IPS-15b (cell line): ENCODE measurements at regions not wholly inside any gene's neighbourhood (a gene's known extent, or its start where the extent isn't known, plus 50 kb on each side); places are given as distances from the start of the nearest gene placed in this dataset.

Source experiments
- H3K27me3 ChIP-seq: one replicate; pipeline ENCODE4 v1.6.1; 2013; ENCODE audit warnings: low read length; ENCODE audit not compliant: control insufficient read depth, insufficient read depth
- H3K36me3 ChIP-seq: one replicate; pipeline ENCODE4 v1.6.1; 2013; ENCODE audit warnings: low read length; ENCODE audit not compliant: control insufficient read depth, insufficient read depth
- H3K4me1 ChIP-seq: one replicate; pipeline ENCODE4 v1.6.1; 2013; ENCODE audit warnings: mild to moderate bottlenecking, low read length; ENCODE audit not compliant: control insufficient read depth, insufficient read depth
- H3K4me3 ChIP-seq: one replicate; pipeline ENCODE4 v1.5.1; 2013; ENCODE audit warnings: low read depth, low read length
- H3K9ac ChIP-seq: one replicate; pipeline ENCODE4 v1.6.1; 2013; ENCODE audit warnings: low read depth, mild to moderate bottlenecking, low read length
- H3K9me3 ChIP-seq: one replicate; pipeline ENCODE4 v1.6.1; 2013; ENCODE audit warnings: mild to moderate bottlenecking, low read length; ENCODE audit not compliant: control insufficient read depth, insufficient read depth

DNA sequence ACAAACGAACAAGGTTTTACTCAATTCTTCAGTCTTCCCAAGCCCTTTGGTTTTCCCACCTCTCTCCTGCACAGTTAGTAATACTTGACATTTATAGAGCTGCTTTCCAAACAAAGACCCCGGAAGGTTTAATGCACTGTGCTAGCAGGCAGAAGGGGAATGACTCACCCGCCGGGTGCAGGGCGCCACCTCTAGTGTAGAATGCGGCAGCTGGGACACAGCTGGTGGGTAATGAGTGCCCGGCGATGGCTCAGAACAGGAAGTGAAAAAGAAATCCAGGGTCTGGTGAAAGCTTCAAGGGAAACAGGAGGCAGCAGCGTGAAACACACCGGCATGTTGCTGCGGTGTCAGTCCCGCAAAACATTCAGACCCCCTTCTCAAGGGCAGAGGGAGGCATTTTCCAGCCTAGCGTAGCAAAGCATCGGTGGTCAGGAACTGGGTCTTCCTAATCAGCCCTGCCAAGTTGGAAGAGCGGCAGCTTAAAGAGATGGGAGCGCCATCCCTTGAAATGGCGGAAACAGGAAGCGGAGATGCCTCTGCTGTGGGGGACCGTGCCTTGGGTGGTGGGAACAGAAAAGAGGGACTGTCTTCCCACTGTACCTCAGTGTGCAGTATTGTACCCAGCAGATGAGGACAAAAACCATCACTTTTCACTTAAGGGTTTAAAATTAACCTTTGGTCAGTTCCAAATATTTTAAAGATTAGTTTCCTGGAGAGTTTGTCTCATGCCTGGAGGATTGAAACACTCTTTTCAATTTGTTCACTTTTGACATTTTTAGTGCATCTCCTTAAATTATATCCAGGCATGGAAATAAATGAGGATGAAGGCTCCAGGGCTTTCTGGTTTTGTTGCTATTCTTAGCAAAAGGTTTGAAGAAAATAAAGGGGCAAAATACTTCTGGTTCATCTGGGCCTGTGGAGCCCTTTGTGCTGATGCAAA is 160.7 kb upstream of the MCTP2 start:
- H3K4me1 ChIP-seq = no peaks in the 10 kb centered on the region
- no peak overlapping the region for H3K9ac ChIP-seq
- H3K27me3 ChIP-seq = no peaks in the 10 kb centered on the region
- H3K4me3 ChIP-seq = no peak overlapping the region
- no peaks in the 10 kb centered on the region for H3K36me3 ChIP-seq
- no peaks in the 10 kb centered on the region for H3K9me3 ChIP-seq

DNA sequence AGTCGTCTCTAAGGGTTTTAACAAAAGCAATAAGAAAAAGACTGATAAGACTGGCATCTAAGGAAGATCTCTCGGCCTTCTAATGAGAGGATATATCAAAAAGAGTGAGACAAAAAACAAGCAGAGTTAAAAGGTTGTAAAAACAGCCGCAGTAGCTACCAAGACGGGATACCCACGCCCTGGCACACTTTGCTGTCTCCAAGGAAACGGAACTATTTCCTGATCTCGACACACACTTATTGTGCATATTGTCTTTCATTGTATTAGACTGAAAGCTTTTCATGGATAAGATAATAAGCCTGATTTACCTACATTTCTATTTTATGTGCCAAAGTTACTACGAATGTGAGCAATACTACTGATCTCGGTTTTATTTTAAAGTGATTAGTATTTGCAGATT is 161.5 kb upstream of the MCTP2 start:
- no peaks in the 10 kb centered on the region for H3K4me1 ChIP-seq
- H3K27me3 ChIP-seq = no peaks in the 10 kb centered on the region
- H3K4me3 ChIP-seq = no peak overlapping the region
- no peaks in the 10 kb centered on the region for H3K9me3 ChIP-seq
- no peak overlapping the region for H3K9ac ChIP-seq
- H3K36me3 ChIP-seq = no peaks in the 10 kb centered on the region

DNA sequence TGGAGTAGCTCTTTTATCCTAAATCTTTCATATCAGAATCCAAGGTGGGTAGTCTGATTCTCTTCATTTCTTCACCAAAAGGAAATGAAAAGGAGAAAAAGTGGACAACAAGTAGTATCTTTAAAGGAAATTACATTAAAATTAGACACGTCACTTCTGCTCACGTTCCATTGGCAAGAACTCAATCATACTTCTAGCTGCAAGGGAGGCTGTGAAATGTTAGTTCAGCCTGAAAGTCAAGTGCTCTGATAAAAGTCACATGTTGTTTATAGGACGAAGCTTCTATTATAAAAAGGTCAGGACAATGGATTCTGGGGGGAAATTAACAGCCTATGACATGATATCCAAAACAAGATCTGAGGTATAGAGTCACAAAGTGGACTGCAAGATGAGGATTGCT is 164.6 kb upstream of the MCTP2 start:
- Histone ChIP-seq H3K36me3 (no peaks in the 10 kb centered on the region), H3K9ac (no peak overlapping the region), H3K27me3 (no peaks in the 10 kb centered on the region), H3K9me3 (no peaks in the 10 kb centered on the region), H3K4me3 (no peak overlapping the region), H3K4me1 (no peaks in the 10 kb centered on the region)

DNA sequence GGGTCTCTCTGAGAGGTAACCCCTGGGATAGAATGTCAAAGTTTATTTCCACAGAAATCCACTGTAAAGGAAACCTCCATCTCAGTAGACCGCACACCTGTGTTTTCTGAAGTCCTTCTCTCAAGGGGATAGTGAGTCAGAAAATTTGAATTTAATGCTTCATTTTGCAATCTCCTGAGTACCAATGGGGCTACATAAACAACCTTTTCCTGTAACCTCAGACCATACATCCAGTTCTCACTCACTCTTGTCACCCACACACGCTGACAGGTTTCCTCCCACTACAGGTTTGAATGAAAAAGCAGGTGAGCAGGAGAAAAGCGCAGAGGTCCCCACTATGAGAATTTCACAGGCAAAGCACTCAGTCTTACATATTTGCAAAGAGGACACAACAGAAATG is 165.3 kb upstream of the MCTP2 start:
- H3K4me3 ChIP-seq = no peak overlapping the region

DNA sequence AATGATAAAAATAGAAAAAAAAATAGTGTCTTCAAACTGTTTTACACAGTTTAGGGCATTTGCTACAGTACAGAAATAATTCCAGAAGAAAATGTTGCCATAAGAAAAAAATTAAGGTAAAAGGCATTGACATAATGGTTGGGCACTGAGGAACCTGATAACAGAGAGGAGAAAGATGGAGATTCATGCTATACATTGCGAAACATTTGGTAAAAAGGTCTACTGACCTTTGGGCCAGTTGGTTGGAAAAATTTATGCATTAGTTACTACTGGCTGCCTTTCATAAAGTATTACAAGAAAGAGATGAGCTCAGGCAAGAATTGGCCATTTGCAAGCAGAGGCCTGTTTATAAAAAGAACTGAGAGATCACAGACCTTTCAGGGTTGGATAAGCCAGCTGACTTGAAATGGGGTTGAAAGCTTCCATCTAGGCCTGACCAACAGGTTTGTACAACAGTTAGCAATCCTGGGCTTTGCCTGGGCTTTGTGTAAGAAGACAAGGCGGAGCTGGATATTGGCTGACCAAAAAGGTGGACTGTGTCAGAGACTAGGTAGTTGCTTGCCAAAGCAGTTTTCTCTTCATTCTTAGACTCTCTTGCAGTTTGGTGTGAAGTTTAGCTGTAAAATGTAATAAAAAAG is 166.6 kb upstream of the MCTP2 start:
- Histone ChIP-seq H3K4me3 (no peak overlapping the region), H3K4me1 (no peaks in the 10 kb centered on the region), H3K9me3 (no peaks in the 10 kb centered on the region), H3K27me3 (no peaks in the 10 kb centered on the region), H3K9ac (no peak overlapping the region), H3K36me3 (no peaks in the 10 kb centered on the region)

More for the DNA sequence above, 165.3 kb upstream of the MCTP2 start:
- no peaks in the 10 kb centered on the region for H3K9me3 ChIP-seq
- no peaks in the 10 kb centered on the region for H3K4me1 ChIP-seq
- no peaks in the 10 kb centered on the region for H3K27me3 ChIP-seq
- no peak overlapping the region for H3K9ac ChIP-seq
- H3K36me3 ChIP-seq = no peaks in the 10 kb centered on the region

DNA sequence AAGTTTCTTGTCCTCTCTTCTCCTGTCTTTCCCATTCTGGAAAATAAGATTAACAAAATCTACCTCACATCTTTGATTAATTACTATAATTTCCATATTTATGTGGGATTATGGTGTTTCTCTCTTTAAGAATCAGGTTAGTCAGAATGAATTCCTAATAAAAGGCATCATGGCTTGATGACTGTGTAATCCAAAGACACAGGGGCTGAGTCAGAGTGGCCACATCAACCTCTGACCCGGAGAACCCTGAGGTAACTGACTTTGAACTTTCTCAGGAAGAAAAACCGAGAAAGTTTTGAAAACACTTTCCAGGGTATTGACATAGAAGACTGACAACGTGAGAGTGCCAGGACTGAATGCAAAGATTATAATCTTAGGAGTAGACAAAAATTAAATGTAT is 170.3 kb upstream of the MCTP2 start:
- Histone ChIP-seq H3K4me1 (no peaks in the 10 kb centered on the region), H3K27me3 (no peaks in the 10 kb centered on the region), H3K9ac (no peak overlapping the region), H3K36me3 (no peaks in the 10 kb centered on the region), H3K4me3 (no peak overlapping the region), H3K9me3 (no peaks in the 10 kb centered on the region)

DNA sequence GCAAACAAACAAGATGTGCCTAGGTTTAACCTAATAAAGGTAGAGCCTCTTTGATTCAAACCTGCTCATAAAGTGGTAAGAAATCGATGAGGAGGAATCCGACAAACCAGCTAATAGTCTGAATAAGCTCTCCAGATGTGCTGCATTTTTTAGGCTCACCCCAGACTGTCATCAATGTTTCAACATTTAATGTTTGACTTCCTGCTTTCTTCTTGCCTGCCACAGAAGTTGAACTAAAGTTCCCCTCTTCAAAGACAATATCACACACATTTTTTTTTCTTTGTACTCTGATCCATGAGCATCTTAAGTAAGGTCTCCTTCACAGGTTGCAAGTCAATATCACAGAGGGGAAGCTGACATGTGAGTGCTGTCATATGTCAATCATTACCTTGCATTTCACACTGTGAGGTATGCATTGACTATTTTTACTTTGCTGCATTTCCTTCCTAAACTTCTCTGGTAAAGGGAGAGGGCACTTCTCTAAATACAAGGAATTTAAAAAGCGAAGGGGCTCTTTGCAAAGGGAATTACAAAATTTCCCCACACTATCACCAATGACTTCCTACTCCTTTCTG is 172.3 kb upstream of the MCTP2 start:
- H3K9ac ChIP-seq = no peak overlapping the region
- no peak overlapping the region for H3K4me3 ChIP-seq
- H3K9me3 ChIP-seq = no peaks in the 10 kb centered on the region
- no peaks in the 10 kb centered on the region for H3K4me1 ChIP-seq
- H3K27me3 ChIP-seq = no peaks in the 10 kb centered on the region
- H3K36me3 ChIP-seq = no peaks in the 10 kb centered on the region

DNA sequence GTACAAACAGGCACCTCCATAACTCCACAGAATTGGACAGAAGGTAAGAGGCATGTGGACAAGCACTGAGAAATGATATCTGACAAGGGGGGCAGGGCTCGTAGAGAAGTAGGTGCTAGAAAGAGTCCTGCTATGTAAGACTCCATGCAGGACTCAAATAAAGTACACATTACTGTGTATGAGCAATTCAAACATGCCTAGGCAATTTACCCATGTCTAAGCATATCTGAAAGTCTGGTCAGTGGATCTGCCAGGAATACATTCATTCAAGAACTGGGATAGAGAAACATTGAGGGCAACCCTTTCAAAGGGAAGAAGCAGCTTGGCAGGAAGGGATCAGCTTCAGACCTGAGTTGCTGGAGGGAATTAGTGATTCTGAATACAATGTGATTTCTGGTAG is 174.1 kb upstream of the MCTP2 start:
- H3K27me3 ChIP-seq = no peaks in the 10 kb centered on the region
- H3K9me3 ChIP-seq = no peaks in the 10 kb centered on the region
- H3K4me3 ChIP-seq = no peak overlapping the region
- no peak overlapping the region for H3K9ac ChIP-seq
- H3K36me3 ChIP-seq = no peaks in the 10 kb centered on the region
- H3K4me1 ChIP-seq = no peaks in the 10 kb centered on the region

DNA sequence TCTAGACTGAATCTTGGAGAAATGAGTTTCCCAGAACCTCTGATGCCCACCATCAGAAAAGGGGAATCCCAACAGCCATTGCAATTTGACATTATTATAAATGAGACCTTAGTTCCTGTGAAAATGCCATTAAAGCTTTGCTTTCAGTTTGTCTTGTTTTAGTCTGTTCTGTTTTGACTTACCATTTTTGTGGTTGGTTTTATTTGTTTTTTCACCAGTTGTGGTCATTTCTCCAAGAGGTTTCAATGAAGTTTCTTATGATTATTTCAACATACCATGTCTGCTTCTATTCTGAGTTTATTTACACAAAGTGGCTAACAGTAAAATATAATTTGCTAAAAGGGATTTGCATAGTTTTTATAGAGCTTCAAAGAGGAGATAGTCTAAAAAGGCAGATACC is 175.0 kb upstream of the MCTP2 start:
- Histone ChIP-seq H3K36me3 (no peaks in the 10 kb centered on the region), H3K9me3 (no peaks in the 10 kb centered on the region), H3K9ac (no peak overlapping the region), H3K27me3 (no peaks in the 10 kb centered on the region), H3K4me1 (no peaks in the 10 kb centered on the region), H3K4me3 (no peak overlapping the region)

DNA sequence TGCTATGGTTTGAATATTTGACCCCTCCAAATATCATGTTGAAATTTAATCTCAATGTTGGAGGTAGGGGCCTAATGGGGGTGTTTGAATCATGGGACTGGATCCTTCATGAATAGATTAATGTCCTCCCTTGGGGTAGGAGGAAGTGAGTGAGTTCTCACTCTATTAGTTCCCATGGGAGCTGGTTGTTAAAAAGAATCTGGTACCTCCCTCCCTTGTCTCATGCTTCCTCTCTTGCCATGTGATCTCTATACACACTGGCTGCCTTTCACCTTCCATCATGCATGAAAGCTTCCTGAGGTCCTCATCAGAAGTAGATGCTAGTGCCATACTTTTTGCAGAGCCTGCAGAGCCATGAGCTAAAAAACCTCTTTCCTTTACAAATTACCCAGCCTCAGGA is 177.7 kb upstream of the MCTP2 start:
- Histone ChIP-seq H3K36me3 (no peaks in the 10 kb centered on the region), H3K27me3 (no peaks in the 10 kb centered on the region)

DNA sequence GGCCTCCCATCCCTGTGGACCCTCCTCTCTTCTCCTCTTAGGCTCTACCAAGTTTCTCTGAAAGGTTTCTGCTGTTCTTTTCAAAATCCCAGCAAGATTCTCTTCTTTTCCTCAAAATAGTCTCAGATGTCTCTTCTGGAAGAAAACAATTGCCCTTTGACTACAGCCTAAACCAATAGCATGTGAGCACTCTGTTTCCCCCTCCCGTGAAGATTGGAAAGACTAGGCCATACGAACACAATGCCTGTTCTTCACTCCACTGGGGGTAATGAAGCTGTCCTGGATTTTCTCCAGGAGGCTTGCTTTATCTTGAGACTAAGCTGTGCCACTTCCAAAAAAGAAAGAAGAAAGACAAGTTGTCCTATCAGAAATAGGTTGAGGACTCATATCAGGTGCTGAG is 178.7 kb upstream of the MCTP2 start:
- no peaks in the 10 kb centered on the region for H3K4me1 ChIP-seq
- H3K9ac ChIP-seq = no peak overlapping the region
- H3K36me3 ChIP-seq = no peaks in the 10 kb centered on the region
- no peaks in the 10 kb centered on the region for H3K27me3 ChIP-seq
- no peaks in the 10 kb centered on the region for H3K9me3 ChIP-seq
- no peak overlapping the region for H3K4me3 ChIP-seq

More for the DNA sequence above, 177.7 kb upstream of the MCTP2 start:
- H3K9ac ChIP-seq = no peak overlapping the region
- no peaks in the 10 kb centered on the region for H3K4me1 ChIP-seq
- no peaks in the 10 kb centered on the region for H3K9me3 ChIP-seq
- H3K4me3 ChIP-seq = no peak overlapping the region

DNA sequence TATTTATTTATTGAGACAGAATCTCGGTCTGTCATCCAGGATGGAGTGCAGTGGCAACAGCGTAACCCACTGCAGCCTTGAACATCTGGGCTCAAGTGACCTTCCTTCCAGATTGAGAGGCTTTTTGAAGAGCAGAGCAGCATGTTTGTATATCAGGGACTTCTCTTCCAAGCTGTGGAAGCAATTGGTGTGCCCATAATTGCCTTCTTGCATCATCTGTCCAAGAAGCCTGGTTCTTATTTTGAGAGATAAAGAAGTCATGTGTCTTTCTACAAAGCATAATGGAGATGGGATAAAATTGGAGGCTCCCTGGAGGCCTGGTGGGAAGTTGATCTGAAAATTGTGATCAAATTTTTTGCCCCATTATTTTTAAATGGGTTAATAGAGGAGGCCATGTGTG is 183.8 kb upstream of the MCTP2 start:
- H3K4me3 ChIP-seq = no peak overlapping the region

More for the DNA sequence above, 183.8 kb upstream of the MCTP2 start:
- Histone ChIP-seq H3K36me3 (no peaks in the 10 kb centered on the region), H3K9me3 (no peaks in the 10 kb centered on the region), H3K4me1 (no peaks in the 10 kb centered on the region), H3K9ac (no peak overlapping the region), H3K27me3 (no peaks in the 10 kb centered on the region)
